ENCODE measurements at regions not wholly inside any gene's neighbourhood (a gene's known extent, or its start where the extent isn't known, plus 50 kb on each side); places are given as distances from the start of the nearest gene placed in this dataset.

DNA sequence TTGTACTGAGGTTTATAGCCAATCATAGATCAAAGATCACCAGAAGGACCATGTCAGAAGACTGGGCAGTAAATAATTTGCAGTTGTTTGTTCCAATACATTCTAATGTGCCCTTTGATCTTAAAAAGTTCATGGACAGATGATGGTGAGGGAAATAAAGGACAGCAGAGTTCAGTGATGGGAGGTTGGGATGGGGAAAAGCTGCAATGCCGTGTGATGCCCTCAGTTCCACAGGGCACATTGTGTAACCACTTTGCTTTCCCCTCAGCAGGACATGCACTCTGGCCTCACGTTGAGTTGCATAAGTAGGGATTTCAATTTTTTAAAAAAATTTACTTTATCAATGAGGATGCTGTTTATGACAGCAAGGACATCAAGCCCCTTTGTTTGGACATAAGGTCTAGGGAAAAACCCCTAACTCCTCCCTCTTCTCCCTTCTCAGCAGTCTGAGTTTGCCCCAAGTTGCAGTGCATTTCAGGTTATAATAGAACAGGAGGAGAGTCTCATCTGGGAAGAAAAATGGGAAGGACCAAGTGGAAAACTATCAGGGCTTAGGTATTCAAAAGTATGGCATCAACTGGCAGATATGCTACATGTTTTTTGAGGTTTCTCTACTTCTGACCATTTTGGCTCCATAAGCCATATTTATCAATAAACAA lies 83.1 kb upstream of the TMED7 start:
- no peaks in the 10 kb centered on the region for H4K20me1 ChIP-seq (ENCODE audit: control insufficient read depth, insufficient read depth, insufficient read length)
- Mint-ChIP-seq H3K36me3 (ENCODE audit: insufficient read depth in 1 of 3, low read depth in 3 of 3) (peaks cover 6 to 13% (median 7%) of the 10 kb centered on the region in 3 experiments; a peak in 6 of 7 replicates), H3K4me3 (no peak overlapping the region), H3K4me1 (peaks cover 0 to 4% of the 10 kb centered on the region in 2 experiments; a peak in 1 of 4 replicates), H3K27me3 (ENCODE audit: low read depth) (no peaks in the 10 kb centered on the region), H3K27ac (no peak overlapping the region), H3K9me3 (peaks cover 4 to 12% of the 10 kb centered on the region in 2 experiments; a peak in 3 of 5 replicates)
- no peak overlapping the region for H2BK12ac ChIP-seq (ENCODE audit: insufficient read length, low read depth, low read length)
- no peaks in the 10 kb centered on the region for H3K79me1 ChIP-seq (ENCODE audit: insufficient read depth, low read depth, low read length, poor library complexity, severe bottlenecking)
- no peak for TF ChIP-seq CTCF (conservative IDR thresholded peaks at IDR 0.05)
- no peaks in the 10 kb centered on the region for H3K9me3 ChIP-seq (ENCODE audit: control insufficient read depth, low read depth, low read length)
- no peak overlapping the region for H2BK20ac ChIP-seq (ENCODE audit: low read depth, low read length, poor library complexity, severe bottlenecking)
- no peak overlapping the region for H3K27ac ChIP-seq (ENCODE audit: insufficient read length, low read depth, low read length)
- H3K9ac ChIP-seq (ENCODE audit: extremely low read depth, insufficient read length, low read length): no peak overlapping the region
- H3K56ac ChIP-seq (ENCODE audit: insufficient read length, low read depth, low read length): no peak overlapping the region
- H2BK120ac ChIP-seq (ENCODE audit: low read depth, low read length, poor library complexity, severe bottlenecking): no peak overlapping the region
- H4K5ac ChIP-seq (ENCODE audit: insufficient read length, low read depth, low read length): no peak overlapping the region
- H3K4me2 ChIP-seq (ENCODE audit: insufficient read depth, insufficient read length, low read length): no peak overlapping the region
- no peaks in the 10 kb centered on the region for H3K4me1 ChIP-seq (ENCODE audit: insufficient read depth, low read length)
- H3K18ac ChIP-seq (ENCODE audit: insufficient read length, low read depth, low read length): no peak overlapping the region
- no peak overlapping the region for H2BK15ac ChIP-seq (ENCODE audit: low read depth, low read length)
- H2AK5ac ChIP-seq (ENCODE audit: insufficient read length, low read length): no peak overlapping the region
- H3T11ph ChIP-seq (ENCODE audit: low read length): no peak overlapping the region
- no peak overlapping the region for H2BK5ac ChIP-seq (ENCODE audit: insufficient read length, low read length)
- WGBS (ENCODE audit: extremely low coverage, insufficient read length, low lambda C conversion rate): no CpG with 5 or more reads among the region's 2 CpGs
- no peaks in the 10 kb centered on the region for H3K23me2 ChIP-seq (ENCODE audit: insufficient read length, low read depth, low read length, poor library complexity, severe bottlenecking)
- H4K8ac ChIP-seq (replicated peaks; ENCODE audit: insufficient read length, low read depth, low read length): no peak overlapping the region
- no peak overlapping the region for H3K4ac ChIP-seq (ENCODE audit: low read depth, low read length)
- no peak overlapping the region for H3K23ac ChIP-seq (ENCODE audit: insufficient read length, low read depth, low read length)
- H3K27me3 ChIP-seq (ENCODE audit: insufficient read depth, low read length): no peaks in the 10 kb centered on the region
- H3K79me2 ChIP-seq (ENCODE audit: insufficient read depth, low read length): no peaks in the 10 kb centered on the region
- DNase-seq: no peak
- H3K14ac ChIP-seq (ENCODE audit: insufficient read depth, low read length): no peak overlapping the region
- no peak overlapping the region for H4K91ac ChIP-seq (ENCODE audit: insufficient read length, low read depth, low read length)
- H2AFZ ChIP-seq (ENCODE audit: low read length): no peak overlapping the region

Measured in H9 (cell line).